H1 (cell line): ENCODE measurements at regions not wholly inside any gene's neighbourhood (a gene's known extent, or its start where the extent isn't known, plus 50 kb on each side); places are given as distances from the start of the nearest gene placed in this dataset.

Source experiments
- CTCF ChIA-PET: fragments of 300-600 bp; sonication (Branson Sonifier 250); formaldehyde crosslinking; loops from one replicate; lab custom pipeline; 2021; ENCODE audit not compliant: partially characterized antibody; lab: Charles Lee
- POLR2A ChIA-PET: fragments of 300-600 bp; sonication (Branson Sonifier 250); formaldehyde crosslinking; loops from one replicate; lab custom pipeline; 2021; ENCODE audit warnings: inconsistent platforms; ENCODE audit not compliant: partially characterized antibody; lab: Charles Lee
- DNase-seq, 2 experiments: peaks; one replicate each; pipeline versions ENCODE4 v3.0.0 to v3.0.0-alpha.2; 2010 to 2022; ENCODE audit warnings: low spot score in 2 of 2, low read depth in 1 of 2, mixed read lengths in 1 of 2
- FAIRE-seq: peaks from 2 replicates; lab custom pipeline; 2011; peaks lifted over from hg19 to GRCh38; lab: Jason Lieb, UNC
- H2AFZ ChIP-seq: 2 replicates; pipeline ENCODE4 v1.8.1; 2012; ENCODE audit warnings: low read length, inconsistent platforms
- H2AK5ac ChIP-seq: 2 replicates; pipeline ENCODE4 v1.6.1; 2013; ENCODE audit warnings: low read depth, low read length
- H2BK120ac ChIP-seq: replicated peaks from 2 replicates; pipeline ENCODE3; 2013; ENCODE audit warnings: low read depth, low read length, inconsistent platforms
- H2BK12ac ChIP-seq: 2 replicates; pipeline ENCODE4 v1.6.1; 2013; ENCODE audit warnings: low read depth, low read length
- H2BK15ac ChIP-seq: 2 replicates; pipeline ENCODE4 v1.6.1; 2013; ENCODE audit warnings: low read length
- H2BK20ac ChIP-seq: 2 replicates; pipeline ENCODE4 v1.6.1; 2013; ENCODE audit warnings: low read length
- H2BK5ac ChIP-seq: 2 replicates; pipeline ENCODE4 v1.6.1; 2013; ENCODE audit warnings: low read depth, low read length
- H3K14ac ChIP-seq: 2 replicates; pipeline ENCODE4 v1.6.1; 2013; ENCODE audit warnings: inconsistent platforms; ENCODE audit not compliant: insufficient read length
- H3K18ac ChIP-seq: 2 replicates; pipeline ENCODE4 v1.6.1; 2013; ENCODE audit warnings: low read length; ENCODE audit errors: extremely low read depth
- H3K23ac ChIP-seq: 2 replicates; pipeline ENCODE4 v1.6.1; 2013; ENCODE audit warnings: inconsistent platforms; ENCODE audit not compliant: insufficient read length
- H3K23me2 ChIP-seq: 2 replicates; pipeline ENCODE4 v1.6.1; 2013; ENCODE audit warnings: low read depth, low read length
- H3K27ac ChIP-seq: 2 replicates; pipeline ENCODE4 v1.6.1; 2011; ENCODE audit warnings: low read depth, low read length, inconsistent platforms
- H3K27me3 ChIP-seq, 4 experiments: replicated peaks in 1 of 4; 1 replicate in 1 of 4; 2 replicates in 3 of 4; pipeline versions ENCODE4 v1.6.1 to v1.8.1; 2011 to 2013; ENCODE audit warnings: low read length in 3 of 4, mild to moderate bottlenecking in 3 of 4, inconsistent platforms in 2 of 4, mixed read lengths in 2 of 4, moderate library complexity in 1 of 4; ENCODE audit not compliant: control insufficient read depth in 3 of 4, insufficient read depth in 3 of 4; ENCODE audit errors: extremely low read depth in 1 of 4
- H3K36me3 ChIP-seq, 4 experiments: 2 replicates each; pipeline versions ENCODE4 v1.6.1 to v1.8.1; 2011 to 2013; ENCODE audit warnings: mild to moderate bottlenecking in 4 of 4, low read length in 3 of 4, moderate library complexity in 2 of 4, control low read depth in 1 of 4, inconsistent platforms in 1 of 4; ENCODE audit not compliant: insufficient read depth in 4 of 4, control insufficient read depth in 2 of 4
- H3K4ac ChIP-seq: replicated peaks from 2 replicates; pipeline ENCODE3; 2013; ENCODE audit warnings: low read length, low read depth, mixed read lengths, inconsistent platforms; ENCODE audit not compliant: insufficient read length
- H3K4me1 ChIP-seq, 4 experiments: replicated peaks in 1 of 4; 1 replicate in 1 of 4; 2 replicates in 3 of 4; pipeline versions ENCODE4 v1.6.1 to v1.8.1; 2011 to 2013; ENCODE audit warnings: low read length in 3 of 4, inconsistent platforms in 2 of 4, mixed read lengths in 1 of 4; ENCODE audit not compliant: insufficient read depth in 4 of 4, control insufficient read depth in 3 of 4
- H3K4me2 ChIP-seq, 2 experiments: 2 replicates each; pipeline versions ENCODE4 v1.6.1 to v1.8.1; 2011 to 2013; ENCODE audit warnings: low read depth in 2 of 2, low read length in 2 of 2, control low read depth in 1 of 2, inconsistent platforms in 1 of 2, mild to moderate bottlenecking in 1 of 2; ENCODE audit not compliant: insufficient read depth in 1 of 2
- H3K4me3 ChIP-seq, 4 experiments: fragments of 200-600, 300-600 bp in 1 of 4; sonication (generic), shearing (Covaris generic), sonication (Bioruptor Twin) in 1 of 4; 2 replicates each; pipeline versions ENCODE4 v1.5.1 to v1.8.1; 2011 to 2016; ENCODE audit warnings: low read length in 4 of 4, low read depth in 3 of 4, control low read depth in 2 of 4, inconsistent platforms in 2 of 4, mild to moderate bottlenecking in 2 of 4, mixed read lengths in 1 of 4, moderate library complexity in 1 of 4; ENCODE audit not compliant: insufficient read depth in 2 of 4; ENCODE audit errors: extremely low read depth in 1 of 4
- H3K56ac ChIP-seq: replicated peaks from 2 replicates; pipeline ENCODE3; 2013; ENCODE audit warnings: low read depth, mild to moderate bottlenecking, mixed read lengths, low read length, inconsistent platforms; ENCODE audit not compliant: insufficient read length
- H3K79me1 ChIP-seq: 2 replicates; pipeline ENCODE4 v1.6.1; 2013; ENCODE audit warnings: low read depth, low read length, control low read depth
- H3K79me2 ChIP-seq, 2 experiments: 2 replicates each; pipeline versions ENCODE4 v1.6.1 to v1.8.1; 2012 to 2013; ENCODE audit warnings: low read length in 2 of 2, mild to moderate bottlenecking in 2 of 2, inconsistent platforms in 1 of 2; ENCODE audit not compliant: insufficient read depth in 2 of 2, control insufficient read depth in 1 of 2
- H3K9ac ChIP-seq, 4 experiments: replicated peaks in 1 of 4; 1 replicate in 1 of 4; 2 replicates in 3 of 4; pipeline versions ENCODE4 v1.6.1 to v1.8.1; 2011 to 2013; ENCODE audit warnings: low read depth in 3 of 4, low read length in 3 of 4, control low read depth in 2 of 4, mild to moderate bottlenecking in 2 of 4, moderate library complexity in 2 of 4, inconsistent platforms in 1 of 4; ENCODE audit errors: extremely low read depth in 1 of 4
- H3K9me3 ChIP-seq, 2 experiments: 2 replicates each; pipeline versions ENCODE4 v1.6.1 to v1.8.1; 2012 to 2013; ENCODE audit warnings: mild to moderate bottlenecking in 2 of 2, moderate library complexity in 2 of 2, control low read depth in 1 of 2, inconsistent platforms in 1 of 2, low read depth in 1 of 2, low read length in 1 of 2, mixed read lengths in 1 of 2; ENCODE audit not compliant: insufficient read depth in 2 of 2
- H4K20me1 ChIP-seq, 2 experiments: replicated peaks in 1 of 2; 2 replicates each; pipeline versions ENCODE3 to v1.8.1; 2011 to 2013; ENCODE audit warnings: inconsistent platforms in 2 of 2, low read length in 2 of 2, mild to moderate bottlenecking in 1 of 2; ENCODE audit not compliant: insufficient read depth in 2 of 2, control insufficient read depth in 1 of 2
- H4K5ac ChIP-seq: 2 replicates; pipeline ENCODE4 v1.6.1; 2013; ENCODE audit warnings: low read length, low read depth, mixed read lengths, inconsistent platforms; ENCODE audit not compliant: insufficient read length
- H4K8ac ChIP-seq: 2 replicates; pipeline ENCODE4 v1.8.0; 2013; ENCODE audit warnings: mild to moderate bottlenecking, moderate library complexity, low read length, inconsistent platforms; ENCODE audit not compliant: insufficient read depth; ENCODE audit errors: extremely low read depth
- H4K91ac ChIP-seq: replicated peaks from 2 replicates; pipeline ENCODE3; 2013; ENCODE audit warnings: low read length, mixed read lengths, inconsistent platforms; ENCODE audit not compliant: insufficient read length
- BRCA1 ChIP-seq: IDR thresholded peaks from 2 replicates; pipeline ENCODE4 v1.6.1; 2012; ENCODE audit warnings: low read depth, low read length, improper control_type of control experiment
- CBX5 ChIP-seq: fragments of 300-800, 300-1000 bp; sonication (generic); IDR thresholded peaks from 2 replicates; pipeline ENCODE4 v1.7.1; 2016; ENCODE audit warnings: antibody characterized with exemption, low read length, low read depth
- CEBPB ChIP-seq: IDR thresholded peaks from 2 replicates; pipeline ENCODE4 v1.6.1; 2012; ENCODE audit warnings: low read depth, low read length
- CTBP2 ChIP-seq: IDR thresholded peaks from 2 replicates; pipeline ENCODE4 v1.7.0; 2011; ENCODE audit warnings: borderline replicate concordance, mild to moderate bottlenecking, moderate library complexity, mixed read lengths, low read length; ENCODE audit not compliant: insufficient read depth, insufficient read length
- JUND ChIP-seq: IDR thresholded peaks from 2 replicates; pipeline ENCODE4 v1.6.1; 2011; ENCODE audit warnings: mild to moderate bottlenecking, improper control_type of control experiment, low read length
- SAP30 ChIP-seq: fragments of 300-600 bp; sonication (generic); IDR thresholded peaks from 2 replicates; pipeline ENCODE4 v1.7.1; 2012; ENCODE audit warnings: low read length, moderate library complexity, mild to moderate bottlenecking, inconsistent platforms; ENCODE audit not compliant: insufficient read depth, insufficient replicate concordance
- SIN3A ChIP-seq, 2 experiments: IDR thresholded peaks in 1 of 2; conservative IDR thresholded peaks in 1 of 2; 2 replicates each; pipeline ENCODE4 v1.6.1; 2011 to 2012; ENCODE audit warnings: low read length in 2 of 2, improper control_type of control experiment in 1 of 2, low read depth in 1 of 2, mild to moderate bottlenecking in 1 of 2
- SIRT6 ChIP-seq: IDR thresholded peaks from one replicate; pipeline ENCODE4 v1.7.1; 2012; ENCODE audit warnings: low read length, inconsistent platforms
- SP1 ChIP-seq: IDR thresholded peaks from 2 replicates; pipeline ENCODE4 v1.6.1; 2011; ENCODE audit warnings: low read depth, low read length
- SUZ12 ChIP-seq: fragments of 200-600 bp; sonication (generic); IDR thresholded peaks from 2 replicates; pipeline ENCODE4 v1.6.1; 2012; ENCODE audit warnings: mild to moderate bottlenecking, inconsistent platforms, low read length, moderate library complexity, mixed read lengths
- TBP ChIP-seq: IDR thresholded peaks from 2 replicates; pipeline ENCODE4 v1.6.1; 2011; ENCODE audit warnings: low read depth, low read length, improper control_type of control experiment
- TEAD4 ChIP-seq: IDR thresholded peaks from 2 replicates; pipeline ENCODE4 v1.6.1; 2012; ENCODE audit warnings: low read depth, low read length, inconsistent platforms, mixed read lengths
- WGBS, 2 experiments: shearing (Covaris generic) in 1 of 2; methylation state at CpG; one replicate each; pipeline versions ENCODE4 v1.1.6 to v1.1.7; 2013 to 2015; ENCODE audit warnings: low lambda C conversion rate in 2 of 2, mixed read lengths in 2 of 2, inconsistent platforms in 1 of 2, low coverage in 1 of 2, missing lambda C conversion rate in 1 of 2; ENCODE audit not compliant: insufficient replicate concordance in 2 of 2, insufficient coverage in 1 of 2, insufficient read length in 1 of 2; ENCODE audit errors: extremely low coverage in 1 of 2, missing lambda C conversion rate in 1 of 2; 5-methylcytosine and 5-hydroxymethylcytosine counted together

DNA sequence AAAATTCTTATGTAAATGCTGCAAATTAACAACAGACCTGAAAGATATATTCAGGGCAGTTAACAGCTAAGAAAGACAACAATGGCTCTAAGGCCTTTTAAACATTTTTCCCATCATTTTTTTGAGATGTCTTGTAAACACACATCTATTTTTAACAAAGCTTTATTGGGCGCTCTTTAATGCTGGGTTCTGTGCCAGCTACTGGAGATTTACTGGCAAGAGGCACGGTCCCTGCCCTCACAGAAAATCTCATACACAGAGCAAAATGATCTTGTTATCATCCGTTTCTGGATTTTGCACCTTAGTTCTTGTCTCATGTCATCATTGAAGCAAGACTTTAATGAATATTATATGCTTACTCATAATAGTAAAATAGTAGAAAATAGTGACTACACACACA, 1022.3 kb upstream of the WWC1 start:
- no peak overlapping the region for H3K4ac ChIP-seq
- no peak overlapping the region for H2BK5ac ChIP-seq
- FAIRE-seq (no peak), DNase-seq (no peak)
- H2AFZ ChIP-seq, result no peak overlapping the region
- CTCF ChIA-PET, result interaction anchor here (0.5 kb wide), 1 partner anchor 287 kb away, joined by 3 read pairs; no protein-coding TSS in a partner anchor
- TF ChIP-seq SAP30, result no peak
- TF ChIP-seq SUZ12, result no peak
- TF ChIP-seq CEBPB, result no peak
- no peak for TF ChIP-seq TEAD4
- TF ChIP-seq SP1, result no peak
- no peak for TF ChIP-seq SIN3A (conservative IDR thresholded peaks at IDR 0.05 in 1 of 2, IDR thresholded peaks at IDR 0.05 in 1 of 2; ENCODE audit: low read depth in 1 of 2, low read length in 2 of 2)
- TF ChIP-seq SIRT6, result no peak
- no peak for TF ChIP-seq JUND
- no peak for TF ChIP-seq TBP
- no peak for TF ChIP-seq CTBP2
- no peak for TF ChIP-seq CBX5
- TF ChIP-seq BRCA1, result no peak
- H2BK20ac ChIP-seq, result no peak overlapping the region
- H3K56ac ChIP-seq, result no peak overlapping the region
- no peak overlapping the region for H4K5ac ChIP-seq
- H4K20me1 ChIP-seq, result no peaks in the 10 kb centered on the region
- H3K4me2 ChIP-seq, result no peak overlapping the region
- no peak overlapping the region for H3K27ac ChIP-seq
- no peak overlapping the region for H3K14ac ChIP-seq
- no peak overlapping the region for H2BK15ac ChIP-seq
- H3K23ac ChIP-seq, result no peak overlapping the region
- POLR2A ChIA-PET, result no interaction called here
- no peaks in the 10 kb centered on the region for H3K36me3 ChIP-seq
- H3K9me3 ChIP-seq, result no peaks in the 10 kb centered on the region
- no peak overlapping the region for H3K18ac ChIP-seq
- no peak overlapping the region for H3K4me3 ChIP-seq
- H3K79me2 ChIP-seq, result no peaks in the 10 kb centered on the region
- WGBS, 2 experiments, result 85% methylated on average over 3 of the region's 3 CpGs; no CpG with 5 or more reads in 1 of the 2 experiments
- no peaks in the 10 kb centered on the region for H3K79me1 ChIP-seq
- H2BK120ac ChIP-seq, result no peak overlapping the region
- H3K4me1 ChIP-seq, result peaks cover 0 to 4% (median 0%) of the 10 kb centered on the region in 4 experiments; a peak in 1 of 7 replicates
- no peak overlapping the region for H3K9ac ChIP-seq
- H4K91ac ChIP-seq, result no peak overlapping the region
- H4K8ac ChIP-seq, result no peak overlapping the region
- H3K23me2 ChIP-seq, result no peaks in the 10 kb centered on the region
- no peak overlapping the region for H2AK5ac ChIP-seq
- H3K27me3 ChIP-seq, result peaks cover 0 to 1% (median 0%) of the 10 kb centered on the region in 4 experiments; a peak in 1 of 7 replicates
- no peak overlapping the region for H2BK12ac ChIP-seq
